ENCODE measurements at regions not wholly inside any gene's neighbourhood (a gene's known extent, or its start where the extent isn't known, plus 50 kb on each side); places are given as distances from the start of the nearest gene placed in this dataset.

- H3K9me2 ChIP-seq (ENCODE audit: insufficient read depth): no peaks in the 10 kb centered on the region
- no TSS peak for BruUV-seq (replicated peaks)
- RAD21 ChIA-PET (ENCODE audit: low non-redundant PET in 1 of 2, low total read pairs in 2 of 2, uncharacterized antibody in 2 of 2, unreplicated experiment in 2 of 2): no interaction called here
- no peak for ATAC-seq
- H3K27me3 ChIP-seq (ENCODE audit: insufficient read depth, low read length): peaks cover 8% of the 10 kb centered on the region; the same call in 1 of the 2 replicates
- H3K4me1 ChIP-seq (ENCODE audit: control insufficient read depth in 1 of 2, insufficient read depth in 2 of 2, low read length in 2 of 2): no peaks in the 10 kb centered on the region
- H3K36me3 ChIP-seq (ENCODE audit: control insufficient read depth in 1 of 2, insufficient read depth in 2 of 2, low read length in 2 of 2): no peaks in the 10 kb centered on the region
- no peaks in the 10 kb centered on the region for H3K79me2 ChIP-seq (ENCODE audit: insufficient read depth, low read length)
- POLR2A ChIA-PET: no interaction called here
- no peak for TF ChIP-seq CBX3 (IDR thresholded peaks at IDR 0.05; ENCODE audit: low read depth)
- no peak for TF ChIP-seq ATF3 (IDR thresholded peaks at IDR 0.05)
- H3K9ac ChIP-seq (ENCODE audit: low read length): no peak overlapping the region
- H3K27ac ChIP-seq (ENCODE audit: low read depth, low read length): no peak overlapping the region
- H3K4me2 ChIP-seq (ENCODE audit: low read length): no peak overlapping the region
- no peaks in the 10 kb centered on the region for H3K9me3 ChIP-seq (ENCODE audit: control insufficient read depth in 1 of 2, insufficient read depth in 1 of 2, low read depth in 1 of 2, low read length in 2 of 2)
- H4K20me1 ChIP-seq (ENCODE audit: insufficient read depth): no peaks in the 10 kb centered on the region; the same call in 1 of the 2 replicates
- intact Hi-C loops (cut with micrococcal nuclease): no loop called here
- H2AFZ ChIP-seq (ENCODE audit: low read depth, low read length, poor library complexity, severe bottlenecking): no peak overlapping the region
- CTCF ChIA-PET: no interaction called here
- no peak overlapping the region for H3K4me3 ChIP-seq (replicated peaks in 1 of 2; ENCODE audit: low read depth in 1 of 2, low read length in 2 of 2)
- DNase-seq (ENCODE audit: low read depth, low spot score): no peak
Observed at GRCh38 chr7:24119852-24120251, 164.1 kb upstream of the NPY start.

GRCh38 chr7:24123076-24123475, 160.9 kb upstream of the NPY start:
- Histone ChIP-seq H3K9me3 (ENCODE audit: control insufficient read depth in 1 of 2, insufficient read depth in 1 of 2, low read depth in 1 of 2, low read length in 2 of 2) (no peaks in the 10 kb centered on the region), H4K20me1 (ENCODE audit: insufficient read depth) (no peaks in the 10 kb centered on the region; the same call in 1 of the 2 replicates), H3K79me2 (ENCODE audit: insufficient read depth, low read length) (no peaks in the 10 kb centered on the region), H3K4me2 (ENCODE audit: low read length) (no peak overlapping the region), H3K9me2 (ENCODE audit: insufficient read depth) (no peaks in the 10 kb centered on the region), H3K4me3 (replicated peaks in 1 of 2; ENCODE audit: low read depth in 1 of 2, low read length in 2 of 2) (no peak overlapping the region), H3K9ac (ENCODE audit: low read length) (no peak overlapping the region), H3K36me3 (ENCODE audit: control insufficient read depth in 1 of 2, insufficient read depth in 2 of 2, low read length in 2 of 2) (no peaks in the 10 kb centered on the region), H3K4me1 (ENCODE audit: control insufficient read depth in 1 of 2, insufficient read depth in 2 of 2, low read length in 2 of 2) (no peaks in the 10 kb centered on the region), H3K27ac (ENCODE audit: low read depth, low read length) (no peak overlapping the region), H2AFZ (ENCODE audit: low read depth, low read length, poor library complexity, severe bottlenecking) (no peak overlapping the region), H3K27me3 (ENCODE audit: insufficient read depth, low read length) (no peaks in the 10 kb centered on the region)
- DNase-seq (ENCODE audit: low read depth, low spot score): no peak
- ChIA-PET POLR2A (no interaction called here), RAD21 (ENCODE audit: low non-redundant PET in 1 of 2, low total read pairs in 2 of 2, uncharacterized antibody in 2 of 2, unreplicated experiment in 2 of 2) (no interaction called here), CTCF (no interaction called here)
- no peak for ATAC-seq
- intact Hi-C loops (cut with micrococcal nuclease): no loop called here
- TF ChIP-seq FOSL1 (IDR thresholded peaks at IDR 0.05; ENCODE audit: low read depth) (no peak), CBX3 (IDR thresholded peaks at IDR 0.05; ENCODE audit: low read depth) (no peak), TCF7L2 (IDR thresholded peaks at IDR 0.05; ENCODE audit: borderline replicate concordance, extremely low read depth, insufficient read depth, insufficient read length) (no peak), REST (IDR thresholded peaks at IDR 0.05; ENCODE audit: low read depth) (no peak)
- BruUV-seq (replicated peaks): no TSS peak
